ENCODE measurements at regions not wholly inside any gene's neighbourhood (a gene's known extent, or its start where the extent isn't known, plus 50 kb on each side); places are given as distances from the start of the nearest gene placed in this dataset.
"Not testable (repeated sequence)": the region's sequence is repeated elsewhere in the genome, so short reads cannot be mapped to it uniquely, and the experiment has no call there.

DNA sequence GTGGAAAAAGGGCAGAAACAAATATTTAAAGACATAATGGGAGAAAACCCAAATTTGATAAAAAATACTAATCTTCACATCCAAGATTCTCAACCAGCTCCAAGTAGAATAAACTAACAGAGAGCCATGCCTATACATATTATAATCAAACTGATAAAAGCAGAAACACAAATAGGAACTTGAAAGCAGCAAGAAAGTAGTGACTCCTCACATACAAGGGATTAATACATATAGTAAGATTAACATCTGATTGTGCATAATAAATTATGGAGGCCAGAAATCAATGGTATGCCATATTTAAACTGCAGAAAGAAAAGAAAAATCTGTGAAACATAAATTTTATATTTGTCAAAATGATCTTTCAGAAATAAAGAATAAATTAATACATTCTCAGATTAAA, 454.3 kb upstream of the PCDH10 start:
- H3K27me3 ChIP-seq (ENCODE audit: control insufficient read depth in 1 of 2, insufficient read depth in 2 of 2, low read length in 2 of 2), result no peaks in the 10 kb centered on the region
- ChIA-PET POLR2A (no interaction called here), CTCF (ENCODE audit: low intra/inter-chr PET ratio, low total read pairs) (no interaction called here)
- no peak overlapping the region for H3K27ac ChIP-seq (ENCODE audit: extremely low read length, insufficient read depth, low read length)
- no peak for ATAC-seq
- BruUV-seq (replicated peaks), result no TSS peak
- intact Hi-C loops (cut with micrococcal nuclease; ENCODE audit: unreplicated experiment), result no loop called here
- FAIRE-seq, result no peak
- H3K36me3 ChIP-seq (replicated peaks in 1 of 2; ENCODE audit: control insufficient read depth in 1 of 2, insufficient read depth in 2 of 2, low read length in 2 of 2), result no peaks in the 10 kb centered on the region
- no peak overlapping the region for H3K4me3 ChIP-seq (replicated peaks in 1 of 3; ENCODE audit: insufficient read depth in 1 of 3, low read depth in 2 of 3, low read length in 3 of 3)
- no peak overlapping the region for H3K9ac ChIP-seq (ENCODE audit: insufficient read depth, low read depth, low read length)
- H3K9me3 ChIP-seq (ENCODE audit: low read length), result no peaks in the 10 kb centered on the region
- no peak overlapping the region for H2AFZ ChIP-seq (ENCODE audit: low read length)
- no peaks in the 10 kb centered on the region for H3K4me1 ChIP-seq (ENCODE audit: insufficient read depth, low read length)
- DNase-seq (ENCODE audit: low spot score), result no peak
- H3K4me2 ChIP-seq (ENCODE audit: low read depth, low read length), result no peak overlapping the region
- H3K79me2 ChIP-seq (ENCODE audit: insufficient read depth, low read length), result no peaks in the 10 kb centered on the region
- 0 out of 2 replicates have a peak, but pooled peaks have one; percentile 27 for TF ChIP-seq ZNF317 (CRISPR knock-in tag; IDR thresholded peaks at IDR 0.05)
- no peak for TF ChIP-seq ZNF33A (CRISPR knock-in tag; IDR thresholded peaks at IDR 0.05; ENCODE audit: borderline replicate concordance)
- in situ Hi-C loops (cut with HindIII; ENCODE audit: extremely low pct_ligation_motif_present, low pct_unique_long_range_greater_than_20kb), result no loop called here
- H4K20me1 ChIP-seq (ENCODE audit: insufficient read depth, low read length), result no peaks in the 10 kb centered on the region

- H3K27ac ChIP-seq (ENCODE audit: extremely low read length, insufficient read depth, low read length); in situ Hi-C loops (cut with HindIII; ENCODE audit: extremely low pct_ligation_motif_present, low pct_unique_long_range_greater_than_20kb); H3K36me3 ChIP-seq (replicated peaks in 1 of 2; ENCODE audit: control insufficient read depth in 1 of 2, insufficient read depth in 2 of 2, low read length in 2 of 2); BruUV-seq (replicated peaks); H3K9ac ChIP-seq (ENCODE audit: insufficient read depth, low read depth, low read length); intact Hi-C loops (cut with micrococcal nuclease; ENCODE audit: unreplicated experiment); H3K79me2 ChIP-seq (ENCODE audit: insufficient read depth, low read length); CTCF ChIA-PET (ENCODE audit: low intra/inter-chr PET ratio, low total read pairs); H3K4me3 ChIP-seq (replicated peaks in 1 of 3; ENCODE audit: insufficient read depth in 1 of 3, low read depth in 2 of 3, low read length in 3 of 3); H4K20me1 ChIP-seq (ENCODE audit: insufficient read depth, low read length); ATAC-seq; H3K9me3 ChIP-seq (ENCODE audit: low read length); H3K27me3 ChIP-seq (ENCODE audit: control insufficient read depth in 1 of 2, insufficient read depth in 2 of 2, low read length in 2 of 2); DNase-seq (ENCODE audit: low spot score); H2AFZ ChIP-seq (ENCODE audit: low read length); H3K4me1 ChIP-seq (ENCODE audit: insufficient read depth, low read length); POLR2A ChIA-PET; FAIRE-seq; H3K4me2 ChIP-seq (ENCODE audit: low read depth, low read length): not testable (repeated sequence)
- 45% methylated on average over 4 of the region's 4 CpGs for WGBS (ENCODE audit: low lambda C conversion rate)
These were observed 451.6 kb upstream of the PCDH10 start for GRCh38 chr4:132697505-132697904.

DNA sequence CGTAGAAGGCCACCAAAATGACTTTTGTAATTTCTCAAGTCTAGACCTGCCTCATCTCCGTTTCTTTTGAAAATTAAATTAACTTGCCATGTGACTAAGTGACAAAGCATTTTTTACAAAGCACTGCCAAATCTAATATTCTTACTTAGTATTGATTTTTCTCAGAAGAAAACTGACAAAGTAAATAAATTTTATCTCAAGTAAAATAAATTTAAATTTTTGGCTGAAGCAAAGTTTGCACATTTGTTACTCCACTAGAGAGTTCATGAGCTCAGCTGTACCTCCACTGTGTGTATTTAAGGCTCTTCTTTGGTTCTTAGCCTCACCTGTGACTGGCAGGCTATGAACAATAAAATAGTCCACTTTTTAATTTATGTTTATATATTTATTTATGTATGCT, 441.1 kb upstream of the PCDH10 start:
- no peaks in the 10 kb centered on the region for H4K20me1 ChIP-seq (ENCODE audit: insufficient read depth, low read length)
- intact Hi-C loops (cut with micrococcal nuclease; ENCODE audit: unreplicated experiment), result no loop called here
- 4% methylated on average over 2 of the region's 2 CpGs for WGBS (ENCODE audit: low lambda C conversion rate)
- H3K4me2 ChIP-seq (ENCODE audit: low read depth, low read length), result no peak overlapping the region
- no peaks in the 10 kb centered on the region for H3K27me3 ChIP-seq (ENCODE audit: control insufficient read depth in 1 of 2, insufficient read depth in 2 of 2, low read length in 2 of 2)
- H3K9me3 ChIP-seq (ENCODE audit: low read length), result no peaks in the 10 kb centered on the region
- H3K27ac ChIP-seq (ENCODE audit: extremely low read length, insufficient read depth, low read length), result no peak overlapping the region
- in situ Hi-C loops (cut with HindIII; ENCODE audit: extremely low pct_ligation_motif_present, low pct_unique_long_range_greater_than_20kb), result no loop called here
- no peaks in the 10 kb centered on the region for H3K79me2 ChIP-seq (ENCODE audit: insufficient read depth, low read length)
- CTCF ChIA-PET (ENCODE audit: low intra/inter-chr PET ratio, low total read pairs), result no interaction called here
- no TSS peak for BruUV-seq (replicated peaks)
- no peak for DNase-seq (ENCODE audit: low spot score)
- POLR2A ChIA-PET, result no interaction called here
- ATAC-seq, result no peak
- no peaks in the 10 kb centered on the region for H3K4me1 ChIP-seq (ENCODE audit: insufficient read depth, low read length)
- H2AFZ ChIP-seq (ENCODE audit: low read length), result no peak overlapping the region
- no peak overlapping the region for H3K9ac ChIP-seq (ENCODE audit: insufficient read depth, low read depth, low read length)
- no peak for TF ChIP-seq HOMEZ (CRISPR knock-in tag; IDR thresholded peaks at IDR 0.05; ENCODE audit: low read depth)
- TF ChIP-seq ZNF614 (CRISPR knock-in tag; IDR thresholded peaks at IDR 0.05; ENCODE audit: borderline replicate concordance), result no peak
- TF ChIP-seq NONO (IDR thresholded peaks at IDR 0.05), result no peak
- no peak for TF ChIP-seq NONO (CRISPR knock-in tag; conservative IDR thresholded peaks at IDR 0.05)
- no peak for TF ChIP-seq FUBP1 (CRISPR knock-in tag; IDR thresholded peaks at IDR 0.05; ENCODE audit: borderline replicate concordance)
- no peak for TF ChIP-seq CBX1 (IDR thresholded peaks at IDR 0.05; ENCODE audit: low read depth)
- H3K36me3 ChIP-seq (replicated peaks in 1 of 2; ENCODE audit: control insufficient read depth in 1 of 2, insufficient read depth in 2 of 2, low read length in 2 of 2), result no peaks in the 10 kb centered on the region
- FAIRE-seq, result no peak
- H3K4me3 ChIP-seq (replicated peaks in 1 of 3; ENCODE audit: insufficient read depth in 1 of 3, low read depth in 2 of 3, low read length in 3 of 3), result no peak overlapping the region

Measured in HepG2 (cell line).